ENCODE measurements at regions not wholly inside any gene's neighbourhood (a gene's known extent, or its start where the extent isn't known, plus 50 kb on each side); places are given as distances from the start of the nearest gene placed in this dataset.

DNA sequence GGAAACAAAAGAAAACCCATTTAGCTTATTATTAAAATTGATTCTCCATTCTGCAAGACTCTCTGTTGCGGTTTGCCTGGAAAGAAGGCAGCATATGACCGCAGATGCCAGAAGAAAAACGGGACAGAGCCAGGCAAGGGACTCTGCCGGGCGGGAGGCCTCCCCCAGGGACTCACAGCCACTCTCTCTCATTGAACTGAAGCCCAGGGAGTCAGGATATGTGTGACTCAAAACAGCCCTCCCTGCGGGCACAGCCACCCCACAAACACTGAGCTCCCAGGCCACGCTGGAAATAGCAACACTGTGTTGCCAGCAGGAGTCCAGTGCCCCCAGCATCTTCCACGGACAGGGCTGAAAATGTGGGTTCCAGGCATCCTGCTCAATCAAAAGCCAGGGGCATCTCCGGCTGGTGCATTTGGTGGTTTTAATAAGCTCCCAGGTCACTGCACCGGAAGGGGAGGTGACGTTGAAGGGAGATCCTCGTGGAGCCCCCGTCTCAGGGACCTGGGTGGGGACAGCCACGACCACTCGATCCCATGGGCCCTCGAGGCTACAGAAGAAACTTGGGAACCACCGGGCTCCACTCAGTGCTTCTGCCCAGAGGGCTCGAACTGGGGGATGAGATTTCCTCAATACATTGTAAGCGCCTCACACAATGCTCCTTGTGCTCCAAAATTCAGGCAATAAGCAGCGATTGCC is 624.5 kb downstream of the TBC1D22A start:
- H3K27ac ChIP-seq = no peak overlapping the region
- no peaks in the 10 kb centered on the region for H3K9me3 ChIP-seq
- peak in 2 of 5 donors; percentile 0 to 23 for DNase-seq
- no peaks in the 10 kb centered on the region for H3K27me3 ChIP-seq
- 80 to 87% (median 84%) methylated on average over 20 of the region's 20 CpGs for WGBS, 3 donors
- no peaks in the 10 kb centered on the region for H3K36me3 ChIP-seq
- H3K4me1 ChIP-seq (ENCODE audit: insufficient read depth) = peaks cover 3% of the 10 kb centered on the region
- intact Hi-C loops (cut with DNase I) = no loop called here
- no peak overlapping the region for H3K4me3 ChIP-seq
- TF ChIP-seq, protein P1, sequence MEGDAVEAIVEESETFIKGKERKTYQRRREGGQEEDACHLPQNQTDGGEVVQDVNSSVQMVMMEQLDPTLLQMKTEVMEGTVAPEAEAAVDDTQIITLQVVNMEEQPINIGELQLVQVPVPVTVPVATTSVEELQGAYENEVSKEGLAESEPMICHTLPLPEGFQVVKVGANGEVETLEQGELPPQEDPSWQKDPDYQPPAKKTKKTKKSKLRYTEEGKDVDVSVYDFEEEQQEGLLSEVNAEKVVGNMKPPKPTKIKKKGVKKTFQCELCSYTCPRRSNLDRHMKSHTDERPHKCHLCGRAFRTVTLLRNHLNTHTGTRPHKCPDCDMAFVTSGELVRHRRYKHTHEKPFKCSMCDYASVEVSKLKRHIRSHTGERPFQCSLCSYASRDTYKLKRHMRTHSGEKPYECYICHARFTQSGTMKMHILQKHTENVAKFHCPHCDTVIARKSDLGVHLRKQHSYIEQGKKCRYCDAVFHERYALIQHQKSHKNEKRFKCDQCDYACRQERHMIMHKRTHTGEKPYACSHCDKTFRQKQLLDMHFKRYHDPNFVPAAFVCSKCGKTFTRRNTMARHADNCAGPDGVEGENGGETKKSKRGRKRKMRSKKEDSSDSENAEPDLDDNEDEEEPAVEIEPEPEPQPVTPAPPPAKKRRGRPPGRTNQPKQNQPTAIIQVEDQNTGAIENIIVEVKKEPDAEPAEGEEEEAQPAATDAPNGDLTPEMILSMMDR (IDR thresholded peaks at IDR 0.05) = no peak
- TF ChIP-seq POLR2A (IDR thresholded peaks at IDR 0.05) (no peak), EP300 (IDR thresholded peaks at IDR 0.05) (no peak)

DNA sequence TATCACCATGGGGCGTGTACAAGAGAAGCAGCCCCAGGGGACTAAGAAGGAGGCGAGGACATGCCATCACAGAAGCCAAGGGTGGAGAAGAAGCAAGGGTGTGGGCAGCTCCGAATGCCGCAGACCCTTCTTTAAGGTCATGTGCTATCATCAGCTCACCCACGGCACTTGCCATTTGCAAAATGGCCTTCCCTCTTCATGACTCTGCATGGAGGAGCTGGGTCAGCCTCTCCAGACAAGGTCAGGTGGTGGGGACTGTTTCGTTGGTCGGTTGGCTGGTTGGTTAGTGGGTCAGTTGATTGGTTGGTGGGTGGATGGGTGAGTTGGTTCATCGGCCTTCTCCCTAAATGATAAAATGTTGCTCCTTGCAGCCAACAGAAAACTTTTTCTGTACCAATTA is 622.5 kb downstream of the TBC1D22A start:
- WGBS, 3 donors = 85 to 97% (median 85%) methylated on average over 8 of the region's 8 CpGs
- H3K9me3 ChIP-seq = no peaks in the 10 kb centered on the region
- H3K4me1 ChIP-seq (ENCODE audit: insufficient read depth) = no peaks in the 10 kb centered on the region
- TF ChIP-seq POLR2A (IDR thresholded peaks at IDR 0.05) (no peak), EP300 (IDR thresholded peaks at IDR 0.05) (no peak)
- TF ChIP-seq, protein P1 (IDR thresholded peaks at IDR 0.05) = no peak
- intact Hi-C loops (cut with DNase I) = no loop called here
- no peaks in the 10 kb centered on the region for H3K36me3 ChIP-seq
- no peaks in the 10 kb centered on the region for H3K27me3 ChIP-seq
- peak in 2 of 5 donors; percentile 1 to 16 for DNase-seq
- no peak overlapping the region for H3K27ac ChIP-seq
- no peak overlapping the region for H3K4me3 ChIP-seq

DNA sequence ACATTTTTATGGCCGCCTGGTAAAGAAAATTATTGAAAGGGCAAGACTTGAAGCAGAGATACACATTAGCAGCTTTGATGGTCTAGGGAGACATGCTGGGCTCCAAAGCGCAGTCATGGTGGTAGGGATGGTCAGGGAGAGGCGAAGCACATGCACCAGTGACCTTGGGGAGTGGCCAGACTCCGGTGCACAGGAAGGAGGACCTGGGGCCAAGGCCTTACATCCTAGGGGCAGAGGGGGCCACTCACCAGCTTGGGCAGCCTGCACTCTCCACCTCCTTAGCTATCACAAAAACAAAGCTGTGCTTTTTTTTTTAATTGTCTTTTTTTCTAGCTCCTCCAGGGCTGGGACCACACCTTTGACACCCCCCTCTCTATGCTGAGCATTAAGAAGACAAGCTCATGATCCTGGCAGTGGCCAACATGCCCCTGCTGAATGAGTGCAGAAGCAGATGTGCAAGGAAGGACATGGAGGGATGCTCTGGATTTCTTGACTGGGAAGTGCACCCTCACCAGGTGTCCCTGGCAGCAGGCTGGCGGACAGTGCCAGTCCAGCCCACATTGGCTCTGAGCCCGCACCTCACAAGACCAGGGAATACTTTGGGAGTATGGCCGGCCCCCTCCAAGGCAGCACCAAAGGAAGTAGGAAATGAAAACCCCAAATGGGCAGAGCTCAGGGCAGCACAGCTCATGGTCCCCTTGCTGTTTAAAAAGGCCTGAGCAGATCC is 619.9 kb downstream of the TBC1D22A start:
- 75 to 84% (median 82%) methylated on average over 7 of the region's 7 CpGs for WGBS, 3 donors
- intact Hi-C loops (cut with DNase I) = no loop called here

DNA sequence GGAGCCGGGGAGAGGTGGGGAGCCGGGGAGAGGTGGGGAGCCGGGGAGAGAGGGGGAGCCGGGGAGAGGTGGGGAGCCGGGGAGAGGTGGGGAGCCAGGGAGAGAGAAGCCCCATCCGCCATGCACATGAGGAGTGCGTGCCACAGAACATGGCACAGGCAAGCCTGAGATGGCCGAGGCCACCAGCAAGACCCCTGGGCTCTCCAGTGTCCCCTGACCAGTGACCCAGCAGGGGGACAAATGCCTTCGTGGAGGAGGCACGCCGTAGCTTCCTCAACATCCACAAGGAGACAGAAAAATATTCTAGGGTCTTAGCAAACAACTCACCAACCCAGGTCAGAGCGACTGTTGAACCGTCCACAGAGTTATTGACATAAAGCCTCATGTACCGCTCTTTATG is 618.8 kb downstream of the TBC1D22A start:
- TF ChIP-seq, protein P1 (IDR thresholded peaks at IDR 0.05) = no peak
- TF ChIP-seq POLR2A (IDR thresholded peaks at IDR 0.05) = no peak
- TF ChIP-seq EP300 (IDR thresholded peaks at IDR 0.05) = no peak
- H3K27me3 ChIP-seq = no peaks in the 10 kb centered on the region
- intact Hi-C loops (cut with DNase I) = no loop called here
- 85 to 91% (median 91%) methylated on average over 13 to 14 of the region's 14 CpGs for WGBS, 3 donors
- no peak overlapping the region for H3K27ac ChIP-seq
- no peaks in the 10 kb centered on the region for H3K9me3 ChIP-seq
- no peaks in the 10 kb centered on the region for H3K4me1 ChIP-seq (ENCODE audit: insufficient read depth)
- H3K4me3 ChIP-seq = no peak overlapping the region
- no peaks in the 10 kb centered on the region for H3K36me3 ChIP-seq
- DNase-seq = peak in 1 of 5 donors; percentile 12

More for the DNA sequence above, 619.9 kb downstream of the TBC1D22A start:
- Histone ChIP-seq H3K4me3 (no peak overlapping the region), H3K36me3 (no peaks in the 10 kb centered on the region), H3K27me3 (no peaks in the 10 kb centered on the region), H3K4me1 (ENCODE audit: insufficient read depth) (no peaks in the 10 kb centered on the region), H3K27ac (no peak overlapping the region), H3K9me3 (no peaks in the 10 kb centered on the region)
- TF ChIP-seq, protein P1 (IDR thresholded peaks at IDR 0.05) = no peak
- TF ChIP-seq POLR2A (IDR thresholded peaks at IDR 0.05) = no peak
- no peak for TF ChIP-seq EP300 (IDR thresholded peaks at IDR 0.05)
- DNase-seq = peak in 1 of 5 donors; percentile 14
